Vagina (tissue), 2 donors: ENCODE measurements at regions not wholly inside any gene's neighbourhood (a gene's known extent, or its start where the extent isn't known, plus 50 kb on each side); places are given as distances from the start of the nearest gene placed in this dataset.

ENCODE experiments used
- POLR2A ChIP-seq, 2 donors: fragments of 450-650 bp; IDR thresholded peaks; one replicate each; pipeline ENCODE4 v1.6.1; 2017; ENCODE audit warnings: antibody characterized with exemption in 2 of 2, mild to moderate bottlenecking in 2 of 2, moderate library complexity in 2 of 2
- TF ChIP-seq, protein P1 (sequence below), 3 experiments: fragments of 450-650 bp in 2 of 3; fragments of 200-600 bp in 1 of 3; sonication (generic) in 1 of 3; IDR thresholded peaks; one replicate each; pipeline ENCODE4 v1.5.1; 2017 to 2019; ENCODE audit warnings: antibody characterized with exemption in 3 of 3, mild to moderate bottlenecking in 2 of 3, moderate library complexity in 2 of 3

DNA sequence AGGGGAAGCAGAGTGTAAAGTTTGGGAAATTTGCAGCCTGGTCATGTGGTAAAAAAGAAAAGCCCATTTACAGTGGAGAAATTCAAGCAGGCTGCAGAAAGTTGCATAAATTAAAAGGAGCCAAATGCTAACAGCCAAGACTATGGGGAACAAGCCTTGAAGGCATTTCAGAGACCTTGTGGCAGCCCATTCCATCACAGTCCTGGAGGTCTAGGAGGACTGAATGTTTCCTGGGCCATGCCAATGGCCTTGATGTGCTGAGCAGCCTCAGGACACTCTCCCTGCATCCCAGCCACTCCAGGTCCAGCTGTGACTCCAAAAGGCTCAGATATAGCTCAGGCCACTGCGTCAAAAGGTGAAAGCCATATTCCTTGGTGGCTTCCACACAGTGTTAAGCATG is 1202.4 kb upstream of the ATXN8OS start:
- TF ChIP-seq, protein P1, sequence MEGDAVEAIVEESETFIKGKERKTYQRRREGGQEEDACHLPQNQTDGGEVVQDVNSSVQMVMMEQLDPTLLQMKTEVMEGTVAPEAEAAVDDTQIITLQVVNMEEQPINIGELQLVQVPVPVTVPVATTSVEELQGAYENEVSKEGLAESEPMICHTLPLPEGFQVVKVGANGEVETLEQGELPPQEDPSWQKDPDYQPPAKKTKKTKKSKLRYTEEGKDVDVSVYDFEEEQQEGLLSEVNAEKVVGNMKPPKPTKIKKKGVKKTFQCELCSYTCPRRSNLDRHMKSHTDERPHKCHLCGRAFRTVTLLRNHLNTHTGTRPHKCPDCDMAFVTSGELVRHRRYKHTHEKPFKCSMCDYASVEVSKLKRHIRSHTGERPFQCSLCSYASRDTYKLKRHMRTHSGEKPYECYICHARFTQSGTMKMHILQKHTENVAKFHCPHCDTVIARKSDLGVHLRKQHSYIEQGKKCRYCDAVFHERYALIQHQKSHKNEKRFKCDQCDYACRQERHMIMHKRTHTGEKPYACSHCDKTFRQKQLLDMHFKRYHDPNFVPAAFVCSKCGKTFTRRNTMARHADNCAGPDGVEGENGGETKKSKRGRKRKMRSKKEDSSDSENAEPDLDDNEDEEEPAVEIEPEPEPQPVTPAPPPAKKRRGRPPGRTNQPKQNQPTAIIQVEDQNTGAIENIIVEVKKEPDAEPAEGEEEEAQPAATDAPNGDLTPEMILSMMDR (IDR thresholded peaks at IDR 0.05) = no peak
- no peak for TF ChIP-seq POLR2A (IDR thresholded peaks at IDR 0.05)
